ENCODE measurements at regions not wholly inside any gene's neighbourhood (a gene's known extent, or its start where the extent isn't known, plus 50 kb on each side); places are given as distances from the start of the nearest gene placed in this dataset.
A peak's percentile ranks its signal among the peaks of the same experiment; 100 is the strongest.
"Not testable (repeated sequence)": the region's sequence is repeated elsewhere in the genome, so short reads cannot be mapped to it uniquely, and the experiment has no call there.

DNA sequence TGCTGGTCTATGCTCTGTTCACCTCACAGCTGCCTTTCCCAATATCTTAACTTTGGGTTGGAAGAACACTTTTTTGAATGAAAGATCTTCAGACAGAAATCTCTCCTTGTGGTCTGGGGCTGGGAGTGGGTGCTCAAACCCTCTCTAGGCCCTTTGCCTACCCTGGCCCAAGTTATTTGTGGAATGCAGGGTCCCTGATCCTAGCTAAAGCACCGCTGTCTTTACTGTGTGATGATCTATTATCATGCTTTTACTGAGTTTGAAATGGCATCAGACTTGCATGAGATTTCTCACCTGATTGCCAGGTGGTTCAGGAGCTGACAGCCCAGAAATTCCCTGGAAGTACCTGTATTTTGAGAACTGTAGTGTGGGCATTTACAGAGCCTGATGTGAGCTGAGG is 412.7 kb upstream of the ONECUT1 start:
- intact Hi-C loops (cut with DNase I), result no loop called here

DNA sequence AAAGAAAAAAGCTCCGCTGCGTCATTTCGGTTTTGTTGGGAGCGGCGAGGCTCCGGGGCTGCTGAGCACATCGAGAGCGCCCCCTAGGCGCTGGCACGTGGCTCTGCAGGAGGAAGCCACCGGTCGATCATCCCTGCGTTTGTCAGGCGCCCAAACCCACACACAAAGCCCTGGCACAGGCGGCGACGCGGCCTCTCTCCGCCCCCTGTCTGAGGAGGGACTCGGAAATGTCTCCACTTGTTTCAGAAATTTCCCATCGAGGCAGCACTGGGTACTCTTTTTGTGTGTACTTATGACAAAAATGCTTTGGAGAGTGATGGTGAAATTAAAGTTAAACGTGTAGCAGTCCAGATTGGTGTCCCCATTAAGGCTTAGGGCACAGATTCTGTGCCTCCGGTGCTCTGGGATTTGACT is 407.3 kb upstream of the ONECUT1 start:
- DNase-seq (ENCODE audit: low spot score in 2 of 2), result peak in 1 of 2 donors; percentile 65
- intact Hi-C loops (cut with DNase I), result loop anchor here (10.0 kb wide), 1 partner anchor 413 kb away; no protein-coding TSS in a partner anchor
- H3K36me3 ChIP-seq, result no peaks in the 10 kb centered on the region
- no peaks in the 10 kb centered on the region for H3K4me1 ChIP-seq
- TF ChIP-seq, protein P1, sequence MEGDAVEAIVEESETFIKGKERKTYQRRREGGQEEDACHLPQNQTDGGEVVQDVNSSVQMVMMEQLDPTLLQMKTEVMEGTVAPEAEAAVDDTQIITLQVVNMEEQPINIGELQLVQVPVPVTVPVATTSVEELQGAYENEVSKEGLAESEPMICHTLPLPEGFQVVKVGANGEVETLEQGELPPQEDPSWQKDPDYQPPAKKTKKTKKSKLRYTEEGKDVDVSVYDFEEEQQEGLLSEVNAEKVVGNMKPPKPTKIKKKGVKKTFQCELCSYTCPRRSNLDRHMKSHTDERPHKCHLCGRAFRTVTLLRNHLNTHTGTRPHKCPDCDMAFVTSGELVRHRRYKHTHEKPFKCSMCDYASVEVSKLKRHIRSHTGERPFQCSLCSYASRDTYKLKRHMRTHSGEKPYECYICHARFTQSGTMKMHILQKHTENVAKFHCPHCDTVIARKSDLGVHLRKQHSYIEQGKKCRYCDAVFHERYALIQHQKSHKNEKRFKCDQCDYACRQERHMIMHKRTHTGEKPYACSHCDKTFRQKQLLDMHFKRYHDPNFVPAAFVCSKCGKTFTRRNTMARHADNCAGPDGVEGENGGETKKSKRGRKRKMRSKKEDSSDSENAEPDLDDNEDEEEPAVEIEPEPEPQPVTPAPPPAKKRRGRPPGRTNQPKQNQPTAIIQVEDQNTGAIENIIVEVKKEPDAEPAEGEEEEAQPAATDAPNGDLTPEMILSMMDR (IDR thresholded peaks at IDR 0.05), result peak; percentile 7 to 71 (median 65)
- peak overlapping the region; percentile 0 to 17 for H3K4me3 ChIP-seq
- no peaks in the 10 kb centered on the region for H3K9me3 ChIP-seq
- no peaks in the 10 kb centered on the region for H3K27me3 ChIP-seq
- no peak overlapping the region for H3K27ac ChIP-seq

More for the DNA sequence above, 412.7 kb upstream of the ONECUT1 start:
- TF ChIP-seq, protein P1 (IDR thresholded peaks at IDR 0.05), result no peak
- H3K4me3 ChIP-seq, result no peak overlapping the region
- no peak for DNase-seq (ENCODE audit: low spot score in 2 of 2)
- H3K27me3 ChIP-seq, result no peaks in the 10 kb centered on the region
- no peaks in the 10 kb centered on the region for H3K9me3 ChIP-seq
- H3K36me3 ChIP-seq, result no peaks in the 10 kb centered on the region
- H3K27ac ChIP-seq, result no peak overlapping the region
- no peaks in the 10 kb centered on the region for H3K4me1 ChIP-seq

DNA sequence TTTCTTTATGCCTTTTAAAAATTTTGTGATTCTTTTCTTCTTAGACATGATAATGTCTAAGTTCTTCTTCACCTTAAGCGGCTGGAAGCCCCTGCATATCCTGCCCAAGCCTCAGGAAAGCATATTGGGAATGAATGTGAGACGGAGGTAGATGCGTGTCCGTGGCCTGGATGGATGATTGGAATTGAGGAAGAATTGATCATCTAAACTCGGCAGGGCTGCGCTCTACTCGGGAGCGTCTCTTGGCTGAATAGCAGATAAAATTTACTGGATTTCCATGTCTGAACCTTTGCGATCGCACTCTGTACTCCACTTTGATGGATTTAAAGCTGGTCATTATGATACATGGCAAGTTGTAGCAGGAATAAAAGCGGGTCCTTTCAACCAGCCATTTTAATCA is 406.7 kb upstream of the ONECUT1 start:
- H3K9me3 ChIP-seq, result no peaks in the 10 kb centered on the region
- no peaks in the 10 kb centered on the region for H3K4me1 ChIP-seq
- TF ChIP-seq, protein P1 (IDR thresholded peaks at IDR 0.05), result no peak
- no peaks in the 10 kb centered on the region for H3K27me3 ChIP-seq
- no peak overlapping the region for H3K27ac ChIP-seq
- no peaks in the 10 kb centered on the region for H3K36me3 ChIP-seq
- intact Hi-C loops (cut with DNase I), result loop anchor here (10.0 kb wide), 1 partner anchor 412 kb away; no protein-coding TSS in a partner anchor
- no peak for DNase-seq (ENCODE audit: low spot score in 2 of 2)
- no peak overlapping the region for H3K4me3 ChIP-seq

DNA sequence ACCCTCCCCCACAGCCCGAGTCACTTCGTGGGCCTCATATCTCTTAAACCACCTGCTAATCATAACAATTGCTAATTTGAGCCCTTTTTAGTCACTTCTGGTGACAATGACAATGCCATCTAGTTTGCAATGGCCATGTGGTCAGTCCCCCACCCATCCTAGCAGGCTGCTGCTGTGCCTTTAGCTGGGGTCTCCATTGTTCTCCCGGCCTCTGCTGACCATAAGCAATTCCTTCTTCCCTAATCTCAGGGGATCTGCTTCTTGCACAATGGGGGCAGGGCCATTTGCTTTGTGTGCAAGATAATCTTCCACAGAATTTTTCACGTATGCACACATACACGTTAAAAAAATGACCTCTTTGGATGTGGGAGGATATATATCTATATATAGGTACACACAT is 406.1 kb upstream of the ONECUT1 start:
- TF ChIP-seq, protein P1 (IDR thresholded peaks at IDR 0.05), result no peak
- H3K4me1 ChIP-seq, result no peaks in the 10 kb centered on the region
- intact Hi-C loops (cut with DNase I), result loop anchor here (10.0 kb wide), 1 partner anchor 411 kb away; no protein-coding TSS in a partner anchor

DNA sequence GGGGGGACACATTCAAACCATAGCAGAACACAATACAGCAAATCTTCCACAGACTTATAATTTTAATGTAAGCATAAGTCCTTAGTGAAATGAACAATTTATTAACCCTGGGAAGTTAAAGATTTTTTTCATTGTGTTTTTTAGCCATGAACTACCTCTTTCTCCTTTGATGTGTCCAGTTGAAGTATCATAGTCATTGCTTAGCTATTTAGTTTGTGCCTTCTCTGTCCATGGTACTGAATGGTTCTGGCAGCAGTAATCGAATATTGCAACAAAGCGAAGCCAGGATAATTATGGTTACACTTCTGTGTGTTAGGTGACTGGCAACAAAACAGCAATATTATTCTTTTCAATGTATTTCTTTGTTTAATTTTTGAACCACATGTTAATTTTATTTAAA is 403.0 kb upstream of the ONECUT1 start:
- no peaks in the 10 kb centered on the region for H3K27me3 ChIP-seq
- TF ChIP-seq, protein P1 (IDR thresholded peaks at IDR 0.05), result no peak
- no peak overlapping the region for H3K4me3 ChIP-seq
- intact Hi-C loops (cut with DNase I), result loop anchor here (10.0 kb wide), 1 partner anchor 408 kb away; no protein-coding TSS in a partner anchor
- no peak for DNase-seq (ENCODE audit: low spot score in 2 of 2)
- H3K9me3 ChIP-seq, result no peaks in the 10 kb centered on the region
- H3K36me3 ChIP-seq, result no peaks in the 10 kb centered on the region
- H3K27ac ChIP-seq, result no peak overlapping the region
- H3K4me1 ChIP-seq, result no peaks in the 10 kb centered on the region

More for the DNA sequence above, 406.1 kb upstream of the ONECUT1 start:
- H3K4me3 ChIP-seq, result no peak overlapping the region
- H3K36me3 ChIP-seq, result no peaks in the 10 kb centered on the region
- H3K27me3 ChIP-seq, result no peaks in the 10 kb centered on the region
- H3K9me3 ChIP-seq, result no peaks in the 10 kb centered on the region
- H3K27ac ChIP-seq, result no peak overlapping the region
- DNase-seq (ENCODE audit: low spot score in 2 of 2), result no peak

DNA sequence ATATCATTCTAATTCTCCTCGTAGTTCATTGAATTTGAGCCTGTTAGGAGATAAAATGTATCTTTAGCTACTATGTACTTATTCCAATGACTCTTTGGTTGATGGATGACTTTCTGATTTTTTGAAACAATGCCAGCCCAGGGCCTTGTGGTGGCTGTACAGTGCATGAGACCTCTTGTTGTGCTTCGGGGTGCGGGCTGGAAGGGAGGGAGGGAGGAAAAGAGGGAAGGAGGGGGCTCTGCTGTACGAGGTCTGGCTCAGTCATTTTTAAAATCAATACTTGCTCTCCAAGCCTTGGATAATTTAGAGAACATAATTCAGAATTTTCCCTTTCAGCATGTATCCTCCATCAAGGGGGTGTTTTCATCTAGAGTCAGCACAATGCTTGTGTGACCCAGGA is 399.7 kb upstream of the ONECUT1 start:
- H3K36me3 ChIP-seq, result no peaks in the 10 kb centered on the region
- intact Hi-C loops (cut with DNase I), result loop anchor here (10.0 kb wide), 1 partner anchor 405 kb away; no protein-coding TSS in a partner anchor
- H3K4me1 ChIP-seq, result no peaks in the 10 kb centered on the region
- no peaks in the 10 kb centered on the region for H3K9me3 ChIP-seq
- no peaks in the 10 kb centered on the region for H3K27me3 ChIP-seq
- no peak for DNase-seq (ENCODE audit: low spot score in 2 of 2)
- TF ChIP-seq, protein P1 (IDR thresholded peaks at IDR 0.05), result no peak
- H3K4me3 ChIP-seq, result no peak overlapping the region
- H3K27ac ChIP-seq, result no peak overlapping the region

DNA sequence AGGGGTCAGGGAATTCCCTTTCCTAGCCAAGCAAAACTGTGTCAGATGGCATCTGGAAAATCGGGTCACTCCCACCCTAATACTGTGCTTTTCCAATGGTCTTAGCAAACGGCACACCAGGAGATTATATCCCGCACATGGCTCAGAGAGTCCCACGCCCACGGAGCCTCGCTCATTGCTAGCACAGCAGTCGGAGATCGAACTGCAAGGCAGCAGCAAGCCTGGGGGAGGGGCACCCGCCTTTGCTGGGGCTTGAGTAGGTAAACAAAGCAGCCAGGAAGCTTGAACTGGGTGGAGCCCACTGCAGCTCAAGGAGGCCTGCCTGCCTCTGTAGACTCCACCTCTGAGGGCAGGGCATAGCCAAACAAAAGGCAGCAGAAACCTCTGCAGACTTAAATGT is 393.3 kb upstream of the ONECUT1 start:
- H3K9me3 ChIP-seq; H3K27me3 ChIP-seq; H3K4me1 ChIP-seq; DNase-seq (ENCODE audit: low spot score in 2 of 2); H3K4me3 ChIP-seq; intact Hi-C loops (cut with DNase I); H3K27ac ChIP-seq; H3K36me3 ChIP-seq: not testable (repeated sequence)
